GM12873 (cell line): ENCODE measurements at regions not wholly inside any gene's neighbourhood (a gene's known extent, or its start where the extent isn't known, plus 50 kb on each side); places are given as distances from the start of the nearest gene placed in this dataset.

Source experiments
- TF ChIP-seq, protein P1 (sequence below): IDR thresholded peaks from 2 replicates; pipeline ENCODE4 v1.5.1; 2012; ENCODE audit warnings: low read depth, mild to moderate bottlenecking, moderate library complexity, low read length, control low read depth; ENCODE audit not compliant: insufficient read depth; ENCODE audit errors: missing control alignments

DNA sequence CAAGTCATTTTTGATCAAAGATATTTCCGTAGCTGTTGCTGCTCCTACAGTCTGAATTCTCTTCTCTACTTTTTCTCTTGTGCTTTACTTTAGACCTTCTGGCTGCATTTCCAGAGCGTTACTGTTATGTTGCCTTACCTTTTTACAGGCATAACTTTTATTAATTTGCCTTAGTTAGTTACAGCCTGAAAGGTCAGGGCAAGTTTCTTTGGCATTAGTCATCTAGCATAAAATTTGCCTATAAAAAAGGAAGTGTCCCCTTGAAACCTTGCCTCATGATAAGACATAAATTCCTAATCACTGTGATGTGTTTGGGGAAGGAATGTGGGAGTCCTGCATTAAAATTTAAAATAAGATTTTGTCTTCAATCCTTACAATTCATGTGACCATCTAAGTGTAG is 618.5 kb downstream of the NR2F2 start:
- TF ChIP-seq, protein P1, sequence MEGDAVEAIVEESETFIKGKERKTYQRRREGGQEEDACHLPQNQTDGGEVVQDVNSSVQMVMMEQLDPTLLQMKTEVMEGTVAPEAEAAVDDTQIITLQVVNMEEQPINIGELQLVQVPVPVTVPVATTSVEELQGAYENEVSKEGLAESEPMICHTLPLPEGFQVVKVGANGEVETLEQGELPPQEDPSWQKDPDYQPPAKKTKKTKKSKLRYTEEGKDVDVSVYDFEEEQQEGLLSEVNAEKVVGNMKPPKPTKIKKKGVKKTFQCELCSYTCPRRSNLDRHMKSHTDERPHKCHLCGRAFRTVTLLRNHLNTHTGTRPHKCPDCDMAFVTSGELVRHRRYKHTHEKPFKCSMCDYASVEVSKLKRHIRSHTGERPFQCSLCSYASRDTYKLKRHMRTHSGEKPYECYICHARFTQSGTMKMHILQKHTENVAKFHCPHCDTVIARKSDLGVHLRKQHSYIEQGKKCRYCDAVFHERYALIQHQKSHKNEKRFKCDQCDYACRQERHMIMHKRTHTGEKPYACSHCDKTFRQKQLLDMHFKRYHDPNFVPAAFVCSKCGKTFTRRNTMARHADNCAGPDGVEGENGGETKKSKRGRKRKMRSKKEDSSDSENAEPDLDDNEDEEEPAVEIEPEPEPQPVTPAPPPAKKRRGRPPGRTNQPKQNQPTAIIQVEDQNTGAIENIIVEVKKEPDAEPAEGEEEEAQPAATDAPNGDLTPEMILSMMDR = no peak

GRCh38 chr15:96958721-96959120 is 628.2 kb downstream of the NR2F2 start:
- TF ChIP-seq, protein P1 = no peak

DNA sequence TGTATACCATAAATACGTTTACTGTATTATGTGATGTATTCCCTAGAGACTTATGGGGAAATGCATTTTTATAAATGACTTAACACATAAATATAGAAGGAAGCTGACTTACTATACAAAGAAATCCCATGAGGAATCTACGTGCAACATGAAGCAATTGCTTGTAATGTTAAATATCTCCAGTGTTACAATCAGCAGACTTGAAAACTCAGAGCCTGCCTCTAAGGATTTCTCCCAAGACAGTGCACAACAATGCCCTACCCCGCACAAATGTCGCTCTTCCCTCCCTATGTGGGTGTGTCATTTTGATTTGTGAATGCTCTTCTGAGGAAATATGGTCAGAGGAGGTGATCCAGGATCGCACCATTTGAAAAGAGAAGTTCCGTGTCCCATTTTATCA is 629.0 kb downstream of the NR2F2 start:
- TF ChIP-seq, protein P1 = no peak

GRCh38 chr15:96960711-96961480 is 630.4 kb downstream of the NR2F2 start:
- TF ChIP-seq, protein P1 = no peak

GRCh38 chr15:96966554-96966953 is 636.1 kb downstream of the NR2F2 start:
- TF ChIP-seq, protein P1 = no peak

- TF ChIP-seq, protein P1 = no peak
Measured at GRCh38 chr15:96969732-96970710, 639.5 kb downstream of the NR2F2 start.

DNA sequence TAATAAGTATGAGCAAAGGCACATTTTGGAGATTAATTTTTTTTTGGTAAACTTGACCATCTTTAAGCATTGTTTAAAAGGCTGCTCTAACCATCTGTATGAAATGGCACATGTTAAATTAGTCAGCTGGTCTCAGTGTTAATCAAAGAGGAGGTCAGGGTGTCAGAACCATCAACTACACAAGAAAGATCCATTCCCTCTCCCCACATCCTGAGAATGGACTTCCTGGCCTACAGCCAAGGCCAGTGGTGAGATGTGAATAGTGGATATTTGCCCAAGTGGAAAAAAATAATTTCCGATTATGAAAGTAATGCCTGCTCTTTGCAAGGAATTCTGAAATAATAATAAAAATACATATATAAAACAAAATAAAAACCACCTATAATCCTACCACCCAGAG is 641.7 kb downstream of the NR2F2 start:
- TF ChIP-seq, protein P1 = no peak
